ENCODE measurements at regions not wholly inside any gene's neighbourhood (a gene's known extent, or its start where the extent isn't known, plus 50 kb on each side); places are given as distances from the start of the nearest gene placed in this dataset.

DNA sequence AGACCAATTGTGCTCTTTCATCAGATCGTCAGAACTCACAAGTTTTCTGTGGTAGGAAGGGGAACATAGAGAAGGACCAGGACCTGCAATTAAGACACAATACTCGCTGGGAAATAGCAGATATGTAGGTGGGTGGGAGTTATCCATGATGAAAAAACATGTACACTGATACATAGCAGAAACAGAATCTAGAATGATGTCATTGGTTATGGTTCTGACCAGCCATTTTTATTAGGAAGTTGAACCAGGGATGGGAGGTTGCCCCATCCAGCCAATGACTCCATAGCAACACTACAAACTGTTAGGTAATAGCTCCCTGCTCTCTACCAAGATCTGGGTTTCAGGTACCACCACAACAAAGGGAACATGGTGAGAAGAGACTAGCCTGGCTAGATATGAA is 393.5 kb upstream of the PBX1 start:
- TF ChIP-seq, protein P1, sequence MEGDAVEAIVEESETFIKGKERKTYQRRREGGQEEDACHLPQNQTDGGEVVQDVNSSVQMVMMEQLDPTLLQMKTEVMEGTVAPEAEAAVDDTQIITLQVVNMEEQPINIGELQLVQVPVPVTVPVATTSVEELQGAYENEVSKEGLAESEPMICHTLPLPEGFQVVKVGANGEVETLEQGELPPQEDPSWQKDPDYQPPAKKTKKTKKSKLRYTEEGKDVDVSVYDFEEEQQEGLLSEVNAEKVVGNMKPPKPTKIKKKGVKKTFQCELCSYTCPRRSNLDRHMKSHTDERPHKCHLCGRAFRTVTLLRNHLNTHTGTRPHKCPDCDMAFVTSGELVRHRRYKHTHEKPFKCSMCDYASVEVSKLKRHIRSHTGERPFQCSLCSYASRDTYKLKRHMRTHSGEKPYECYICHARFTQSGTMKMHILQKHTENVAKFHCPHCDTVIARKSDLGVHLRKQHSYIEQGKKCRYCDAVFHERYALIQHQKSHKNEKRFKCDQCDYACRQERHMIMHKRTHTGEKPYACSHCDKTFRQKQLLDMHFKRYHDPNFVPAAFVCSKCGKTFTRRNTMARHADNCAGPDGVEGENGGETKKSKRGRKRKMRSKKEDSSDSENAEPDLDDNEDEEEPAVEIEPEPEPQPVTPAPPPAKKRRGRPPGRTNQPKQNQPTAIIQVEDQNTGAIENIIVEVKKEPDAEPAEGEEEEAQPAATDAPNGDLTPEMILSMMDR (conservative IDR thresholded peaks at IDR 0.05; ENCODE audit: low read length) = no peak
- no peak for TF ChIP-seq EZH2phosphoT487 (IDR thresholded peaks at IDR 0.05; ENCODE audit: borderline replicate concordance, low read depth, low read length)
